Mesendoderm (in vitro differentiated cells): ENCODE measurements at regions not wholly inside any gene's neighbourhood (a gene's known extent, or its start where the extent isn't known, plus 50 kb on each side); places are given as distances from the start of the nearest gene placed in this dataset.

Experiments used
- DNase-seq: peaks from one replicate; pipeline ENCODE4 v3.0.0; 2013
- H2AK5ac ChIP-seq: 2 replicates; pipeline ENCODE4 v1.6.1; 2013; ENCODE audit warnings: low read length, inconsistent platforms
- H2BK120ac ChIP-seq: 2 replicates; pipeline ENCODE4 v1.6.1; 2013; ENCODE audit warnings: low read depth, mild to moderate bottlenecking, low read length, moderate library complexity, mixed read lengths
- H2BK15ac ChIP-seq: replicated peaks from 2 replicates; pipeline ENCODE4 v1.6.1; 2013; ENCODE audit warnings: low read depth, mild to moderate bottlenecking, moderate library complexity
- H2BK5ac ChIP-seq: 2 replicates; pipeline ENCODE4 v1.6.1; 2013; ENCODE audit warnings: low read length, inconsistent platforms
- H3K18ac ChIP-seq: 2 replicates; pipeline ENCODE4 v1.6.1; 2013; ENCODE audit warnings: mild to moderate bottlenecking, low read length, mixed read lengths
- H3K23ac ChIP-seq: one replicate; pipeline ENCODE4 v1.6.1; 2013; ENCODE audit warnings: low read length
- H3K27ac ChIP-seq: 2 replicates; pipeline ENCODE4 v1.5.1; 2013; ENCODE audit warnings: low read depth, mild to moderate bottlenecking, inconsistent platforms, low read length, moderate library complexity
- H3K27me3 ChIP-seq: 2 replicates; pipeline ENCODE4 v1.6.1; 2013; ENCODE audit warnings: low read length, control low read depth, mild to moderate bottlenecking, inconsistent platforms; ENCODE audit not compliant: insufficient read depth, poor library complexity
- H3K36me3 ChIP-seq: 2 replicates; pipeline ENCODE4 v1.6.1; 2013; ENCODE audit warnings: low read length, inconsistent platforms; ENCODE audit not compliant: control insufficient read depth, insufficient read depth
- H3K4ac ChIP-seq: one replicate; pipeline ENCODE4 v1.6.1; 2013; ENCODE audit warnings: low read depth, mild to moderate bottlenecking, low read length, moderate library complexity
- H3K4me1 ChIP-seq: 2 replicates; pipeline ENCODE4 v1.6.1; 2013; ENCODE audit warnings: low read depth, low read length, inconsistent platforms; ENCODE audit not compliant: control insufficient read depth
- H3K4me2 ChIP-seq: 2 replicates; pipeline ENCODE4 v1.6.1; 2013; ENCODE audit warnings: low read length
- H3K4me3 ChIP-seq: 2 replicates; pipeline ENCODE4 v1.5.1; 2013; ENCODE audit warnings: mild to moderate bottlenecking, low read length
- H3K56ac ChIP-seq: one replicate; pipeline ENCODE4 v1.6.1; 2013; ENCODE audit warnings: low read length
- H3K79me1 ChIP-seq: 2 replicates; pipeline ENCODE4 v1.6.1; 2013; ENCODE audit warnings: low read length, inconsistent platforms
- H3K79me2 ChIP-seq: 2 replicates; pipeline ENCODE4 v1.6.1; 2013; ENCODE audit warnings: mild to moderate bottlenecking, low read length; ENCODE audit not compliant: control insufficient read depth, insufficient read depth
- H3K9ac ChIP-seq: 2 replicates; pipeline ENCODE4 v1.6.1; 2013; ENCODE audit warnings: low read length, inconsistent platforms
- H4K5ac ChIP-seq: one replicate; pipeline ENCODE4 v1.6.1; 2013; ENCODE audit warnings: low read length
- H4K8ac ChIP-seq: one replicate; pipeline ENCODE4 v1.6.1; 2013; ENCODE audit warnings: low read depth, mild to moderate bottlenecking, control low read depth, low read length, moderate library complexity
- WGBS: extraction: QIAGEN DNeasy Blood & Tissue Kit; methylation state at CpG from one replicate; pipeline ENCODE4 v1.1.7; 2013; ENCODE audit warnings: low lambda C conversion rate, missing lambda C conversion rate; ENCODE audit not compliant: insufficient coverage; ENCODE audit errors: extremely low coverage; 5-methylcytosine and 5-hydroxymethylcytosine counted together

DNA sequence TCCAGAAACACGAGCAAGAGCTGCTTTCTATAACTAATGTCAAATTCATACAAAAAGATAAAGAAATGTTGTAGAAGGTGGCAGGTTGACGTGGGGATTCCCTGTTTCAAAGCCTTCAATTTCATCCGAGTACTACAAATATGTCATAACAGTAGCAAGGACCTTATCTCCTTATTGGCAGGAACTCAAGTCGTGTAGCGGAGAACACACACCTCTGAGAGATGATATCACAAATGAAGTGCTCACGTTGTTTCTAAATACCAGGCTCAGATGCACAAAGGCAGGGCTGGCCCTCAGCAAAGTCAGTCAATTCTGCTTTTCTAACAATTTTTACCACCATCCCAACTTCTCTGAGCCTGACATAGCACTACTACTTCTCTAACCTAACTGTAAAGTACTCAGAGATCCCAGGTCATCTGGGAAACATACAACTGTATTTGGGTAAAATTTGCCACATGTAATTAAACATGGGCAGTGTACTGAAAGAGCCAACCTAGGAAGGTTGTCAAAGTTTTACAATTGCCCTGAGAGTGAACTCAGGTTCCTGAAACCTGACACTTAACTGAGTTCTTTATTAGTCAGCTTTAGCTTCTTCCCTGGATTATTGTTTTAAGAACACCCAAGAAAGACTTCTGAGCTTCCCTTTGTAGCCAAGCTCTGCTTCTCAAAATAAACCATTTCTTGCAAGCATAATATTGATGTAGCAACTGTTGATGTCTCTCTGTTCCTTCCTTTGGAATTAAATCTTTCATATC is 813.7 kb upstream of the ACVR2A start:
- H3K27ac ChIP-seq, result no peak overlapping the region

GRCh38 chr2:147027436-147027835 is 817.4 kb upstream of the ACVR2A start:
- no peak overlapping the region for H4K5ac ChIP-seq
- no peak for DNase-seq
- H3K23ac ChIP-seq, result no peak overlapping the region
- no peak overlapping the region for H3K18ac ChIP-seq
- H3K4me3 ChIP-seq, result no peak overlapping the region
- no peaks in the 10 kb centered on the region for H3K79me2 ChIP-seq
- no peaks in the 10 kb centered on the region for H3K36me3 ChIP-seq
- no peak overlapping the region for H3K4me2 ChIP-seq
- no CpG with 5 or more reads among the region's 1 CpG for WGBS
- no peaks in the 10 kb centered on the region for H3K27me3 ChIP-seq
- no peak overlapping the region for H3K27ac ChIP-seq
- H3K4me1 ChIP-seq, result no peaks in the 10 kb centered on the region
- H3K56ac ChIP-seq, result no peak overlapping the region
- H3K4ac ChIP-seq, result no peak overlapping the region
- H2BK15ac ChIP-seq, result no peak overlapping the region
- H2BK120ac ChIP-seq, result no peak overlapping the region
- no peak overlapping the region for H3K9ac ChIP-seq
- H2BK5ac ChIP-seq, result no peak overlapping the region
- H2AK5ac ChIP-seq, result no peak overlapping the region
- no peak overlapping the region for H4K8ac ChIP-seq
- H3K79me1 ChIP-seq, result no peaks in the 10 kb centered on the region

More for the DNA sequence above, 813.7 kb upstream of the ACVR2A start:
- WGBS, result no CpG with 5 or more reads among the region's 6 CpGs
- Histone ChIP-seq H3K4me3 (no peak overlapping the region), H4K8ac (no peak overlapping the region), H3K56ac (no peak overlapping the region), H2BK15ac (no peak overlapping the region), H3K36me3 (no peaks in the 10 kb centered on the region), H3K79me1 (no peaks in the 10 kb centered on the region), H3K79me2 (no peaks in the 10 kb centered on the region), H3K23ac (no peak overlapping the region), H2AK5ac (no peak overlapping the region), H3K9ac (no peak overlapping the region), H3K4me2 (no peak overlapping the region), H3K4me1 (no peaks in the 10 kb centered on the region), H2BK5ac (no peak overlapping the region), H3K18ac (no peak overlapping the region), H3K27me3 (no peaks in the 10 kb centered on the region), H4K5ac (no peak overlapping the region), H3K4ac (no peak overlapping the region), H2BK120ac (no peak overlapping the region)
- no peak for DNase-seq

- no peak overlapping the region for H4K8ac ChIP-seq
- no peak overlapping the region for H3K27ac ChIP-seq
- no peak overlapping the region for H3K4me2 ChIP-seq
- no peak overlapping the region for H3K56ac ChIP-seq
- no peak overlapping the region for H3K4me3 ChIP-seq
- no peaks in the 10 kb centered on the region for H3K79me2 ChIP-seq
- no peaks in the 10 kb centered on the region for H3K4me1 ChIP-seq
- H3K27me3 ChIP-seq, result no peaks in the 10 kb centered on the region
- no peak overlapping the region for H3K4ac ChIP-seq
- H3K36me3 ChIP-seq, result no peaks in the 10 kb centered on the region
- WGBS, result no CpG with 5 or more reads among the region's 2 CpGs
- H4K5ac ChIP-seq, result no peak overlapping the region
- no peaks in the 10 kb centered on the region for H3K79me1 ChIP-seq
- no peak overlapping the region for H2BK5ac ChIP-seq
- H2BK120ac ChIP-seq, result no peak overlapping the region
- no peak overlapping the region for H2AK5ac ChIP-seq
- no peak overlapping the region for H2BK15ac ChIP-seq
- no peak overlapping the region for H3K18ac ChIP-seq
- H3K23ac ChIP-seq, result no peak overlapping the region
- DNase-seq, result no peak
- no peak overlapping the region for H3K9ac ChIP-seq
Measured at GRCh38 chr2:147026664-147027295, 818.0 kb upstream of the ACVR2A start.

GRCh38 chr2:147025646-147026585 is 818.9 kb upstream of the ACVR2A start:
- Histone ChIP-seq H3K56ac (no peak overlapping the region), H3K27ac (no peak overlapping the region), H3K4me2 (no peak overlapping the region), H3K4me1 (no peaks in the 10 kb centered on the region), H3K27me3 (no peaks in the 10 kb centered on the region), H3K36me3 (no peaks in the 10 kb centered on the region), H2BK120ac (no peak overlapping the region), H3K9ac (no peak overlapping the region), H2BK15ac (no peak overlapping the region), H3K4ac (no peak overlapping the region), H2AK5ac (no peak overlapping the region), H2BK5ac (no peak overlapping the region), H3K4me3 (no peak overlapping the region), H3K18ac (no peak overlapping the region), H4K5ac (no peak overlapping the region), H3K79me1 (no peaks in the 10 kb centered on the region), H4K8ac (no peak overlapping the region), H3K23ac (no peak overlapping the region), H3K79me2 (no peaks in the 10 kb centered on the region)
- no CpG with 5 or more reads among the region's 1 CpG for WGBS
- DNase-seq, result no peak

GRCh38 chr2:147019311-147019710 is 825.5 kb upstream of the ACVR2A start:
- Histone ChIP-seq H3K27ac (no peak overlapping the region), H3K27me3 (no peaks in the 10 kb centered on the region), H3K18ac (no peak overlapping the region), H3K4me3 (no peak overlapping the region), H3K79me2 (no peaks in the 10 kb centered on the region), H3K79me1 (no peaks in the 10 kb centered on the region), H3K4me1 (no peaks in the 10 kb centered on the region), H2AK5ac (no peak overlapping the region), H3K56ac (no peak overlapping the region), H2BK15ac (no peak overlapping the region), H2BK120ac (no peak overlapping the region), H4K8ac (no peak overlapping the region), H3K4me2 (no peak overlapping the region), H3K9ac (no peak overlapping the region), H2BK5ac (no peak overlapping the region), H3K36me3 (no peaks in the 10 kb centered on the region), H4K5ac (no peak overlapping the region), H3K4ac (no peak overlapping the region), H3K23ac (no peak overlapping the region)
- no CpG with 5 or more reads among the region's 3 CpGs for WGBS
- DNase-seq, result no peak
